COLO829 (cell line): ENCODE measurements at regions not wholly inside any gene's neighbourhood (a gene's known extent, or its start where the extent isn't known, plus 50 kb on each side); places are given as distances from the start of the nearest gene placed in this dataset.

Experiments
- DNase-seq: peaks from one replicate; pipeline ENCODE4 v3.0.0; 2012; ENCODE audit warnings: low spot score

DNA sequence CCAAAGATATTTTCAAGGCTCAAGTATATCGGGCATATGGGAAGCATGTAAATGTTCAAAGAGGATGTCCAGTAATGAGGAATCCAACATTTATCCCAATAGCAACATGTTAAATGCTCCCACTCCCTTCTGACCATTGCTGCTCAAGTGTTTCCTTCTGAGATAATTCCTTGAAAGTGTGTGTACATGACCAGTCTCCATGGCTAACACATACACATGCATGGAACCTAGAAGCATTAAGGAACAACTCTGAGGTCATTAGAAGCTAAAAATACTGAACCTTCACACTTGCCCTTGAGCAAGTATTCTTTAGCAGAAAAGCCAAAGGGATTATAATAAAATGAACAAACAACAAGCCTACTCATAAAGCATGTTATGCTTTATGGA is 433.8 kb upstream of the TCF4 start:
- no peak for DNase-seq

DNA sequence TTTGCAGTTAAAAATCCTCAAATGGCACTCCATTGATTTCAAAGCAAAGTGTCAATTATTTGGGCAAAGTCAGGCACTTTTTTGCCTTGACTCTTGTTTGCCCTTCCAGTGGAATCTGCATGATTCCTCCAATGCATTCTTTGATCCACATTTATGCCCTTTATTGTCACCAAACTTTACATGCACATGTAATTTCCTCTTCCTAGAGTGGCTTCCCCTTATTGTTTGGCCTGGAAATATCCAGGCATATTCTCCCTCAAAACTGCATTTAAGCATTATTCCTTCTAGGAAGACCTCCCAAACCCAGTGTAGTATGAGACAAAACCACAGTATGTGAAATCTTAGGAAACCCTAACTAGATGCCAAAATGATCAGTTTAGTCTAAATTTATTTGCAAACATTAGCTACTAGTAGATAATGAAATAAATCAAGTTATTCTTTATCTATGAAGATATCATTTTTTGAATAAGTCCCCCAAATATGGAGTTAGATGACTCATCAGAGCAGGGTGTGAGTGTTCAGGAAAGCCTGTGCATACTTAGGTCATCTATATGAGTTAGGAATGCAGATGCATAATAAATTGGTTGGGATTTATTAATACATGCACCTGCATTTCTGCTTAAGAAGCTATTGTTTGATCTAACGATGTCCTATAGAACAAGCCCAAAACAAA is 433.3 kb upstream of the TCF4 start:
- no peak for DNase-seq

DNA sequence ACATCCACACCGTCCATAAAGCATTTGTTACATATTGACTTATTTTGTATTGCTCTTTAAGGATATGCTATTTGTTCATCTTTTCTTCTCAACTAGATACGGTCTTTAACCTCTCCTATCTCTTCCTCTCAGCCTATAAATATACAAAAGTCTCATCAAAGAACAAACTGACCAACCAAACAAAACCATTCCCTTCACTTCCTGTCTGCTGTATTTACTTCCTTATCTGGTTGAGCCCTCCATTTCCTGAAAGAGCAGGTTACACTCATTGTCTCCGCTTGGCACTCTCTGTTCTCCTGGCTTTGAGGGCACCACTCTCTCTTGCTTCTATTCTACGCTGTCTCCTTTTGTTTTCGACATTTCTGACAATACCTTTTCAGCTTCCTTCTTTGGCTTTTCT is 431.9 kb upstream of the TCF4 start:
- DNase-seq, result no peak

DNA sequence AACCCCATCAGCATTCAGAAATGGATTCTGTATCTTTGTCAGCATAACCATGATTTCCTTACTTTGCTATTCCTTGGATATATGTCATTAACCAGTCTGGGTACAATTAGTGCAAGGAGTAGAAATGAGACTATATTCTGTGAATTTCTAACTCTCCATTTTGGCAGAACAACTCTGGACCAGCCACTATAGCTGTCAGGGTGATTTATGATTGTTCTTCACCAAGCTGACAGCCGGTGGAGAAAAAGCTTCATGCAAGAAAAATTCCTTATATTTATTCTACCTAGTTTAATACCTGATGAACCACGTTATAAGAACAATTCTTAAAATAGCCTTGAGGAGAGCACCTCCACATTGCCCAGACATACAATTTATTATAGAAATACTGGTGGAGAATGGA is 431.2 kb upstream of the TCF4 start:
- no peak for DNase-seq

DNA sequence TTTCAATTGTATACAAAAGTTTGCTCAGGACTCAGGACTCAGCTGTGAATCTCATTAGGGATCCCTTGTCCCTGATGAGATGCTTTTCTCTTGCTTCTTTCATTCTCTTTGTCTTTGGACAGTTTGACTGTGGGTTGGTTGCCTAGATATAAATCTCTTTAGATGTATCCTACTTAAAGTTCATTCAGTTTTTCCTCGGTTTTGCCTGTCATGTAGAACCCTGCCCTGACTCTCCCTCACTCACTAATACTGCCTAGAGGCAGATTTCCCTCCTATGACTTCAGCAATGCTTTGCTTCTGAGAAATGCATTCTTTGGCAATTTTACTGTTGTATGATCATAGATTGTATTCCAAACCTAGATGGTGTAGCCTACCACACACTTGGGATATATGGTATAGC is 421.4 kb upstream of the TCF4 start:
- no peak for DNase-seq

DNA sequence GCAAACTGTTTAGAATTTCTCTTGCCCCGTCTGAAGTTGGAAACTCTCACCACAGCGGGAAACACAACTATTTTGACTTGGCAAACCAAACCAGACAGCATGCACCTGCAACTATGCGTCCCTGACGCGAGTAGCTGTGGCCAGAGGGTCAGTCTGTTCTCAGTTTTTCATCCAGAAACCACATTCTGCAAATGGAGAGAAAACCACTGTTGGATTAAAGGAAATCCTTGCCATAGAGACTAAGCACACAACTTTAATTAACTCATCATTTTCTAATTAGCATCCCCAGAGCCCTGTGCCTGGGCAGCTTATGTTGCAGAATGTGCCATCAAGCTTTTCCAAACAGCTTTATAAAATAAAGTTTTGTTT is 415.7 kb upstream of the TCF4 start:
- DNase-seq, result no peak

DNA sequence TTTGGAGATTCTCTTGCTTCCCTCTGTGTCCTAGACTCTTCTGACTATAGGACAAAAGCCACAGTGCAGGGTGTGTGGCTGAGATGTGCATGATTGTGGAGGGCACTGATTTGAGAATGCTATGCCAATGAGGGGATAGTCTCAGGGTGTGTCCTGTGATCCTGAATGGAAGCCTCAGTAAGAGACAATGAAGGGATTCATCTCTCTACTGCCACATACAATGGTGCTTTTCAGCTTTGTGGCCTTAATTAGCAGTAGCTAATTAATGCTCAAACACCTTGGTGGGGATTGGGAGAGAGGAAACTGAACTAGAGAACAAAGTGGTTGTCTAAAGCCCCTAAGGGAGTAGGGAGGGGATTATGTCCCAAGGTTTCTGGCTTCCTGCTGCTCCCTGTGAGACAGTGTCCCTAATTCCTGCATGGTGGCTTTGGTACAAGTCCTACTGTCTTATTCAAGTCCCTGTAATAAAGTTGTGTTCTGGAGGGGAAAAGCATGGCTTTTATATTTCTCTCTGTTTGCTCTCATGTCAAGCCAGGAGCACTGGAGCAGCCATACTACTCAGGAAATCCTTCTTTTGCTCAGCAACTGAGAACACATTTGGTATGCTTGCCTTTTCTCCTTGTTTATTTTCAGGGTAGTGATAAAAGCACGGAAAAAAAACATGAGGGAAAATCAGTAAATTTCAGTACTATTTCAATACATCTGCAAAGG is 415.2 kb upstream of the TCF4 start:
- DNase-seq, result no peak

DNA sequence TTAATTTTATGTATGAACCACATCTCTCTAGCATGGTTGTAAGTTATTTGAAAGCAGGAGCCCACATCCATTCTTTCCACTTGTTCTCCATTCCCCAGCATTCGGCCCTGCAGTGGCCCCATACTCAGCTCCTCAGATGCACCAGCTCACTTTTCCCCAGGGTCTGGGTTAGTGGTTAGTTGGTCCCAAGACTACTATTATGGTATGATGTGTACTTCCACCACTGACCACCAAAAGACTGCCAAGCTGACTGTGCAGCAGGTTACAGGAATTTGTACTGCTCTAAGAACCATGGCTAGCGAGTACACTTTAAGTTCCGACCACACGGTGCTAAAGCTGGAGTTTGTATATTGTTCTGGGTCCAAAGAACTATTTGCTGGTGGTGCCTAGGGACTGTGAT is 413.6 kb upstream of the TCF4 start:
- no peak for DNase-seq

DNA sequence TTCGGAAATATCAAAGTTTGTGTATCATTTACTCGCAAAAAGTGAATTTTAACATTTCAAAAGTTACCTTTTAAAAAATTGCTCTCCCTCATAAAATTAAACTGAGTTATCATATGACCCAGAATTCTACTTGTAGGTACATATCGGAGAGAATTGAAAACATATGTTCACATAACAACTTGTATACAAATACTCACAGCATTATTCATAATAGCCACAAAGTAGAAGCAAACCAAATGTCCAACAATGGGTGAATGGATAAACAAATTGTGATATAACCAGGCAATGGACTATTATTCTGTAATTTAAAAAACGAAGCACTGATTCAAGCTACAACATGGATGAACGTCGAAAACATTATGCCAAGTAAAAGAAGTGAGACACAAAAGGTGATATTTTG is 412.0 kb upstream of the TCF4 start:
- DNase-seq, result no peak

DNA sequence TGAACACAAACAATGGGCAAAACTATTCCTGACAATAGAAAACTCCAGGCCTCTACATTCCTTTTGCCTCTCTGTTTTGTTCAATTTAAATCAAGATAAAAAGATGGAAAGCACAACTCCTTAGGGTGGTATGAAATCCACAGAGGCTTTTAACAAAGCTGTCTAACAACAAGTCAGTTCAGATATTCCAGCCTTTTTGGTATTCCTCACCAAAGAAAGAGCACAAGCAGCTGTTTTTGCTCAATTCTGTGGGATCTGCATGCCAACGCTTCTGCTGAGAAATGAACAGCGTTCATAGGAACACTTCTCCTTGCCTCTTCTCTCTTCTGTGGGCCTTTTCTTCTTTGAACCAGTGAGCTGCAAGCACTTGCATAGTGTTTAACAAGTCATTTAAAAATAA is 411.6 kb upstream of the TCF4 start:
- no peak for DNase-seq

DNA sequence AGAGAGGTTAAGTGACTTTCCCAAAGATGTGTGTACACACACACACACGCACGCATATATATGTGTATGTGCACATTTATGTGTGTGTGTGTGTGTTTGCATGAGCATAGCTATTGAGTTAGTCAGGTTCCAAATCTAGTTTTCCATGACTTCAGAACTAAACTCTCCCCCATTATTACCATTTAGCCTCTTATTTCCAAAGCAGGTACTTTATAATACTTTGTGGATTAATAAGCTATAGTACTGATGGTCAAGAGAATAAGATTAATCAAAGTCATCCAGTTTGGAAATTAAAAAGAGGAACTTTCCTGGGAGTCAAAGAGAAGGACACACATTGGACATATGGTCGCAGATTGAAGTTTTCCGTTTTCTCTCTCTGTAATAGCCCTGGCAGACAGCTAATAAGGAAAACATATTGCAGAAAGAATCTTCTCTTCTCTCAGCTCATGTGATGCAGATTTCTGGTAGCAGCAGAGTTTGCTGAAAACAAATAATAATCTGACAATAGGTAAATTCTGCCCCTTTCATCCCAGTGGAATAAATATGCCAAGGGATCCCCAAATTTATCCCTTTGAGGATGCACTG is 410.9 kb upstream of the TCF4 start:
- no peak for DNase-seq

DNA sequence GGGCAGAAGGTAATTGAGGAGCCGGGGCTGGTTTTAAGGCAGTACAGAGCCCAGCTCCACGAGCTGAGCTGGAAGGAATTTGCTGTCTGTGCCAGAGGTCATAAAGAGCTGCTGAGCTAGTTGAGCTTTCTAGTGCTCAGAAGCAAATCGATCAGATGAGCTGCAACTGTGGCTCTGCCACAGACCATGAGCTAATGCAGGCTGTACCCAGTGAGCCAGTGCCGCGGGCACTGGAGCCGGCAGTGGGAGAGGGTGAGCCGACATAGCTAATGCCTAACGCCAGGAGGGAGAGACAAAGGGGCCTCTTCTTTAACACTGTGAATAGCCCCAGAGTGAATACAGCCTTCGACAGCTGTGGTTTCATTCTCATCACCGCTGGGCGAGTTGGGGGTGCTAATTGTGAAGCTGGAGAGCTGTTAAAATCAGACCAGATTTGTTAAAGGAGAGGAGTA is 410.1 kb upstream of the TCF4 start:
- peak; percentile 2 for DNase-seq

DNA sequence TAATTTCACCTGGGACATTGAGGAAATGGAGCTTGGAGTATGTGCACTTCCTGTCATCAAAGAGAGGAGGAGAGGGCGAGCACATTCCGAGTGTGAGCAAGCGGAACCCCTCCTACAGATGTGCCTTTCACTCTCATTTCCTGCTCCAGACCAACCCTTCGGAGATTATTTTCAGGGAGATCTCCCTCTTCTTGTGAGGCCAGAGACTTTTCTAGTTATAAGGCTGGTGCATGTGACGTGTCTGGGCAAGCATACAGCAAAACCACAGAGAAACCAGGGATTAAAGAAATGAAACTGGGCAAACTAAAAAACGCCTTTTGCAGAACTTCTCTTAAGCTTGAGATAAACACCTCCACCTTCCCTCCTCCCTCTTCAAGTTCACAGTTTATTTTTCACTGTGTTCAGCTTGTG is 409.2 kb upstream of the TCF4 start:
- DNase-seq, result no peak

DNA sequence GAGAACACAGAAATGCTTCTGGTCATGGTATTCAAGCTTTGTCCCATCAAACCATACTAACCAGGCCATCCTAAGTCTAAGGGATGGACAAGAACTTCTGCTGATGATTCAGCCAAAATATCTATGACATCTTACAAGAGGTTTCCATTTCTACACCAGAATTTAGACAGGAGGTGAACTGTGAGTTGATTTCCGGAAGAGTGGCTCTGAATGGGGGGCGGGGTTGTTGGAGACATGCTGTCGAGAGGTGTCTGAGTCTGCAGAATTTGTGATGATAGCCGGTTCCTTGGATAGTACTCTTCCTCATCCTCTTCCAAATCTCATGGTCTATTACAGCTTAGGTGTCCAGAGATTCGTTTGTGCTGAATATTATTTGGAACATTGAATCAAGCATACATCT is 408.7 kb upstream of the TCF4 start:
- DNase-seq, result no peak

DNA sequence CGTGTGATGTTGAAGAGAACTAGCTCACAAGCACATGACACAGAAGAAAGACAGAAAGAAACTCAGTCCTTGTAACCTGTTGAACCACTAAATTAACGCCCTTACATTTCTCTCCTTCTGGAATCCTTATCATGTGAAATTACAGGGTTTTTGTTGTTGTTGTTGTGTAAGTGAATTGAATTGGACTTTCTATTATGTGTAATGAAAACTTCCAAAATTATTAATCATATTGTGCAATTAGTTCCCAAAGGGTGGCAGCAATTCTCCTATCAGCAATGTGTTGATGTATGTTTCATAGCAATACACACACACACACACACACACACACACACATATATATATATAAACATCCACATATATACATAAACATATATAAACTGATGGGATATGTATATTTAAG is 402.2 kb upstream of the TCF4 start:
- no peak for DNase-seq

DNA sequence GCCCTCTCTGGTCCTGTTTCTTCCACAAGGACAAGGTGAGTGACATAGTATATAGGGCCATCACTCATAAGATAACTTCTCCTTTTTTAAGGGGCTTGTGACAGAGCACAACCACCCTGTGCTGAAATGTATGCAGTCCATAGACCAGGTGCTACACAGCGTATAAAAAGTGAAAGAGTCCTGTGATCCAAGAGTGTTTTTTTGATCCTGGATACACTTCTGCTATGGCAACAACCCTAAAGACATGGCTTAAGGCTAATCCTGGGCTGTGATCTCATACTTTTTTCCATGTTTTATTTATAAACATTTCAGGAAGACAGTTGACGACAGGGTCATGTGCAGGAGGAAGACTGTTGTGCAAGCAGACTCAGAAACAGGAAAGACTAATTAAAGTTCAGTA is 400.5 kb upstream of the TCF4 start:
- no peak for DNase-seq

DNA sequence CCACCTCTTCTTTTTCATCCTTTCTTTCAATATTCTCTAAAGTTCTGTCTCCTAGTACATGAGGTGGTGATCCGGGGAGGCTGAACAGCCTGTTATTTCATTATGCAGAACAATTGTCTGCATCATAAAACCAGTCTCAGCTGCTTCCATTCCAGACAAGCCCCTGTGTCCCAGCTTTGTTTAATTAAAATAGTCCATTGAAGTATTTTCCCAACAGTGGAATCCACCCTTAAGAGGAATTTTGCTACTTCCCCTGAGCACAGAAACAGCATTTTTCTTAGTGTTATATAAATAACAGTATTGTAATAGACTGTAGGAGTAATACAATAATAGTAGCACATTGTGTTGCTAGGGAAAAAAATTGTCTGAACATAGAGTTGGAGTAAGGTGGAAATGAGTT is 395.4 kb upstream of the TCF4 start:
- no peak for DNase-seq

DNA sequence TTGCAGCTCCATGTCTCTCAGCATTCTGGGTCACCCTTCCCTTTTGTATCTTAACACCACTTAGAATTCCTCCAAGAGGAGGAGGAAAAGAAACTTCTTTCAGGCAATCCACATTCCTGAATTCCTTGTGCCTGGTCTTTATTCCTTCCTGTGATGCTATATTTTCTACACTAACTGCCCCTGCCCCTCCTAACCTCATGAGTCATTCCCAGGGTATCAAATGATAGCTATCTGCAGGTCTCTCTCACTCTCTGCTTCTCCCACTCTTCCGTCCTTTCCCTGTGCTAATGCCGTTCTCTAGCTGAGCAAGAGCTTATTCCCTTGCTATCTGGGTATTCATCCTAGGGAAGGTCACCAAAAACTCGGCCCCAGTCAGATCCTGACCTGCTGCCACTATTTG is 395.0 kb upstream of the TCF4 start:
- no peak for DNase-seq

DNA sequence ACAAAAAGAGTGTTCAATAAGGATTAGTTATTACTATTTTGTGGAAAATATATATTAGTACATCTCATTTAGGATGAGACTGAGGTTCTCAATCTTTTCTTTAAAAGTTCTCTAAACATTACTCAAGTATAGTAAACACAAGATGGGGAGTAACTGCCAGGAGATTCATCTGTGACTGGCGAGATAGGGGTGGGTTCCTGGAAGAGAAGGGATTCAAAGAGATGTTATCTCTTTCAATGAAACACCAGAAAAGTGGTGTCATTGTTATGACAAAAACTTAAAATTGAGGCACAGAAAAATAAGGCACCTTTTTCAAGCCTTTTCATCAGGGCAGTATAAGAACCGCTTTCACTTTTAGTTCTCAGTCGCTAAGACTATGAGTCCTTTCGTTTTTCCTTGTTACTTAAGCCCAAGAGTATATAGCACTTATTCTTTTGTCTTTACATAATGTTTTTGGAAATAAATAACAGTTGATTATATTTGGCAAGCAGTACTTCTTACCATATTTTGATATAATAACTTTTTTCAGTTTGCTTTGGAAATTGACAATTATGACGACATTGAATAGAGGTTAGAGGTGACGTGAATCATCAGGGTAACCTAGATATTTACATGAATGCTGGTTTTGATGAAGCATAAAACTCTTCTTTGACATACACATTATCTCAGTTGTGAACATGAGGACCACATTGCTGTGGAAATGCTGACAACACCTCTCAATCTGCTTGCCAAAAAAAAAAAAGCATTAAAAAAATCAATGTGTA is 393.9 kb upstream of the TCF4 start:
- no peak for DNase-seq

DNA sequence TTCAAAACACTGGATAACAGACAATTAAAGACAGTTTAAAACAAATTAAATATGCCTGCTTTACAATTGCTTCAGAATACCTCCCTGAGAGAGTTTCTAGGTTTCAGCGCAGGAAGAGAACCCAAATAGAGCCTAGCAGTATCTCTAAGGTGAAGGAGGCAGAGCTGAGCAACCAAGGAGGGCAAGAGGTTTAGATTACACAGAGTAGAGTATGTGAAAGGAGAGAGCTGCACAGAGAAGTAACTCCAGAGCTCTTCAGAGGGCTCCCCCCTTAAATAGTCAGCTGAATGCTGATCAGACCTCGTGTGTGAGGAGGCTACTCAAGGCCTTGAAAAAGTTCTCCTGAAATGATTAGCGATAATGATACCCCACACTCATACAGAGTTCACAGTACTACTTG is 386.5 kb upstream of the TCF4 start:
- no peak for DNase-seq

DNA sequence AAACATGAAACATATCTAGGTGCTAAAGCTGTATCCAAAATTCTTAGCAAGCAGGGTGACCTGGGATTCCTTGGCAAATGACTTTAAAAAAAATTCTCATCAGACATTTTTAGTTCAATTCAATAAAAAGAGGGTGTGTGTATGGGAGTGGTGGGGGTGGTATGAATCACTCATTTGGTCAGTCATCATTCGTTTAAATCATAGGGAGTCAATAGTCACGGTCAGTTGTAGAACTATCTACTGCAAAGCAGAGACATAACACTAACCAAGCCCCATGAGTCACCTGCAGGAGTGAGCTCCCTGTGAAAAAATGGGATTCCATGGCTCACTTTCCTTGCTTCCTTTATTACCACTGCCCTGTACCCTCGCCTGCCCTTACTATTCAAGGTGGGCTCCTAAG is 380.6 kb upstream of the TCF4 start:
- DNase-seq, result no peak

DNA sequence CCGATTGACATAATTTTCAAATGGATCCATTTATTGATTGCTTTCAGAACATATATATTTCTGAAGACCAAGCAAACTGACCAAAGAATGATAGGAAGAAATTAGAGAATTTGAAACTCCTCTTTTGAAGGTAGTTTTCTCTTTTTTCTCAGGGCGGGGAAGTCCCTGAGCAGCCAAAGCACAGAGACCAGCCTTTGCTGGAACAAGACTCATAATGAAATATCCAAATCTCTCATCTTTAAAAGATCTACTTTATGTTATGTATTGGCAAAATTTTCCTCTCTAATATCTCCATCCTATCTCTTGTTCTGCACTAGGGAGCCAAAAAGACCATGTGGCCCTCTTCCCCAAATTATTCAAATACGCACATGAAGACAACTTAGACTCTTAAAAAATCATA is 379.0 kb upstream of the TCF4 start:
- DNase-seq, result no peak

DNA sequence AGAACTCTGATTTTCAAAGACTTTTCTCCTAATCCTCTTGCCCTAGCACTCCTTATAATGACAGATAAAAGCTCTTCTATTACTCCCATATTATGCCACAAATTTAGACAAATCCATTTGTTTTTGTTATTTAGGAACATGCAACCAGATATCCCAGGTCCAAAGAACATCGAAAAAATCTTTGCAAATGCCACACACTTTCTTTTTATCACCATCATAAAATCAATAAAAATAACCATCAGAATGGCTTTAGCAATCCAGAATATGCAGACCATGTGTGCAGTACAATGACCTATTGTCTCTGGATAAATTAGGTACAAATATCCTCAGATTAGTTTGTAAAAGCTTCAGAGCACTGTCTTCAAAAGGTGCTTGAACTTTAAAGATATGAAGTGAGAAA is 376.2 kb upstream of the TCF4 start:
- no peak for DNase-seq
